H1 (cell line): ENCODE measurements at regions not wholly inside any gene's neighbourhood (a gene's known extent, or its start where the extent isn't known, plus 50 kb on each side); places are given as distances from the start of the nearest gene placed in this dataset.

Source experiments
- ATF2 ChIP-seq: IDR thresholded peaks from 2 replicates; pipeline ENCODE4 v1.6.1; 2012; ENCODE audit warnings: low read length, inconsistent platforms
- CEBPB ChIP-seq: IDR thresholded peaks from 2 replicates; pipeline ENCODE4 v1.6.1; 2012; ENCODE audit warnings: low read depth, low read length
- CHD7 ChIP-seq: fragments of 300-600 bp; sonication (generic); IDR thresholded peaks from 2 replicates; pipeline ENCODE4 v1.7.1; 2012; ENCODE audit warnings: low read length, moderate library complexity, mild to moderate bottlenecking, inconsistent platforms; ENCODE audit not compliant: insufficient replicate concordance
- CTCF ChIP-seq, 3 experiments: IDR thresholded peaks; 1 replicate in 2 of 3; 2 replicates in 1 of 3; pipeline versions ENCODE4 v1.5.1 to v1.6.1; 2011; ENCODE audit warnings: low read length in 3 of 3, mild to moderate bottlenecking in 3 of 3, inconsistent platforms in 2 of 3, low read depth in 1 of 3, moderate library complexity in 1 of 3; ENCODE audit not compliant: insufficient read depth in 1 of 3; ENCODE audit errors: control extremely low read depth in 1 of 3
- EP300 ChIP-seq, 2 experiments: IDR thresholded peaks; 1 replicate in 1 of 2; 2 replicates in 1 of 2; pipeline ENCODE4 v1.6.1; 2011 to 2012; ENCODE audit warnings: low read depth in 2 of 2, low read length in 2 of 2, mild to moderate bottlenecking in 2 of 2, borderline replicate concordance in 1 of 2, inconsistent platforms in 1 of 2, moderate library complexity in 1 of 2
- JUN ChIP-seq: IDR thresholded peaks from 2 replicates; pipeline ENCODE4 v1.6.1; 2011; ENCODE audit warnings: low read depth, mild to moderate bottlenecking, improper control_type of control experiment, low read length
- NRF1 ChIP-seq: IDR thresholded peaks from 2 replicates; pipeline ENCODE4 v1.6.1; 2011; ENCODE audit warnings: mild to moderate bottlenecking, low read depth, low read length, improper control_type of control experiment
- POLR2A ChIP-seq, 2 experiments: IDR thresholded peaks; 1 replicate in 1 of 2; 2 replicates in 1 of 2; pipeline ENCODE4 v1.6.1; 2011; ENCODE audit warnings: low read depth in 2 of 2, low read length in 2 of 2, mild to moderate bottlenecking in 2 of 2; ENCODE audit errors: control extremely low read depth in 1 of 2
- POLR2AphosphoS5 ChIP-seq: IDR thresholded peaks from 2 replicates; pipeline ENCODE4 v1.6.1; 2011; ENCODE audit warnings: low read depth, low read length
- RAD21 ChIP-seq, 2 experiments: IDR thresholded peaks in 1 of 2; conservative IDR thresholded peaks in 1 of 2; 2 replicates each; pipeline ENCODE4 v1.6.1; 2011; ENCODE audit warnings: low read depth in 2 of 2, low read length in 2 of 2, improper control_type of control experiment in 1 of 2, inconsistent platforms in 1 of 2, mild to moderate bottlenecking in 1 of 2, moderate library complexity in 1 of 2
- RNF2 ChIP-seq: fragments of 200-900, 300-1000 bp; sonication (generic); IDR thresholded peaks from 2 replicates; pipeline ENCODE4 v1.7.1; 2016; ENCODE audit warnings: borderline replicate concordance, low read depth, mild to moderate bottlenecking, antibody characterized with exemption, low read length; ENCODE audit not compliant: poor library complexity, severe bottlenecking; ENCODE audit errors: missing control alignments
- TCF12 ChIP-seq: IDR thresholded peaks from 2 replicates; pipeline ENCODE4 v1.6.1; 2011; ENCODE audit warnings: low read depth, mild to moderate bottlenecking, low read length
- TEAD4 ChIP-seq: IDR thresholded peaks from 2 replicates; pipeline ENCODE4 v1.6.1; 2012; ENCODE audit warnings: low read depth, low read length, inconsistent platforms, mixed read lengths
- ZNF274 ChIP-seq: IDR thresholded peaks from 2 replicates; pipeline ENCODE4 v1.7.0; 2012; ENCODE audit warnings: low read length, borderline replicate concordance; ENCODE audit errors: extremely low read depth

GRCh38 chr2:12596771-12597170 is 120.0 kb upstream of the TRIB2 start:
- TF ChIP-seq CEBPB (no peak), CHD7 (no peak), ZNF274 (no peak), CTCF (IDR thresholded peaks at IDR 0.05; ENCODE audit: control extremely low read depth in 1 of 3, insufficient read depth in 1 of 3, low read depth in 1 of 3, low read length in 3 of 3) (no peak), POLR2AphosphoS5 (no peak), EP300 (IDR thresholded peaks at IDR 0.05; ENCODE audit: borderline replicate concordance in 1 of 2, low read depth in 2 of 2, low read length in 2 of 2) (no peak), TEAD4 (no peak), TCF12 (no peak), RAD21 (IDR thresholded peaks at IDR 0.05 in 1 of 2, conservative IDR thresholded peaks at IDR 0.05 in 1 of 2; ENCODE audit: low read depth in 2 of 2, low read length in 2 of 2) (no peak), POLR2A (IDR thresholded peaks at IDR 0.05; ENCODE audit: control extremely low read depth in 1 of 2, low read depth in 2 of 2, low read length in 2 of 2) (no peak), RNF2 (no peak), ATF2 (no peak), NRF1 (no peak), JUN (no peak)
